Upper lobe of left lung (tissue), 6 donors: ENCODE measurements at regions not wholly inside any gene's neighbourhood (a gene's known extent, or its start where the extent isn't known, plus 50 kb on each side); places are given as distances from the start of the nearest gene placed in this dataset.
"Not testable (repeated sequence)": the region's sequence is repeated elsewhere in the genome, so short reads cannot be mapped to it uniquely, and the experiment has no call there.

Experiments used
- ATAC-seq, 2 donors: fragments of 200-7000 bp; cut with Tn5 transposase; one replicate each; pipeline ENCODE4 v1.9.1; 2022; ENCODE audit warnings: mild to moderate bottlenecking in 2 of 2, moderate library complexity in 2 of 2; ENCODE audit not compliant: low FRiP score in 2 of 2
- DNase-seq, 2 donors: peaks; one replicate each; pipeline ENCODE4 v3.0.0-alpha.2; 2019 to 2020
- H3K27ac ChIP-seq, 4 donors: fragments of 200-600 bp; sonication (generic); one replicate each; pipeline ENCODE4 v1.5.1; 2016 to 2019
- H3K27me3 ChIP-seq, 4 donors: fragments of 200-600 bp; sonication (generic); one replicate each; pipeline ENCODE4 v1.5.1; 2017 to 2019
- H3K36me3 ChIP-seq, 4 donors: fragments of 200-600 bp; sonication (generic); one replicate each; pipeline ENCODE4 v1.5.1; 2016 to 2019
- H3K4me1 ChIP-seq, 4 donors: fragments of 200-600 bp; sonication (generic); one replicate each; pipeline ENCODE4 v1.5.1; 2018 to 2019
- H3K4me3 ChIP-seq, 4 donors: fragments of 200-600 bp; sonication (generic); one replicate each; pipeline ENCODE4 v1.5.1; 2017 to 2019; ENCODE audit warnings: mild to moderate bottlenecking in 2 of 4, moderate library complexity in 1 of 4
- H3K9me3 ChIP-seq, 4 donors: fragments of 200-600 bp; sonication (generic); one replicate each; pipeline ENCODE4 v1.5.1; 2018 to 2019
- CTCF ChIP-seq, 6 experiments: fragments of 450-650 bp in 4 of 6; fragments of 200-600 bp in 2 of 6; sonication (generic) in 2 of 6; IDR thresholded peaks; one replicate each; pipeline ENCODE4 v1.5.1; 2016 to 2019; ENCODE audit warnings: antibody characterized with exemption in 6 of 6
- EP300 ChIP-seq, 4 donors: sonication (generic); formaldehyde crosslinking; IDR thresholded peaks; one replicate each; pipeline ENCODE4 v1.5.1; 2017; ENCODE audit warnings: antibody characterized with exemption in 4 of 4, control low read depth in 2 of 4
- POLR2A ChIP-seq, 4 donors: fragments of 450-650 bp; IDR thresholded peaks; one replicate each; pipeline ENCODE4 v1.5.1; 2016 to 2017; ENCODE audit warnings: antibody characterized with exemption in 4 of 4, mild to moderate bottlenecking in 2 of 4
- POLR2AphosphoS5 ChIP-seq, 2 donors: sonication (generic); formaldehyde crosslinking; IDR thresholded peaks; one replicate each; pipeline ENCODE4 v1.5.1; 2017; ENCODE audit warnings: antibody characterized with exemption in 2 of 2
- WGBS, 2 donors: methylation state at CpG; one replicate each; pipeline ENCODE4 v1.1.5; 2017 to 2018; 5-methylcytosine and 5-hydroxymethylcytosine counted together
- donor health status: DM: no; HTN: no; CAD: no; lungs with moderate emphysema.
- donor health status: DM: no; HTN: yes; CAD: no; lungs with severe emphysema.

GRCh38 chr11:24206030-24206429, 290.8 kb upstream of the LUZP2 start:
- H3K27me3 ChIP-seq = no peaks in the 10 kb centered on the region
- DNase-seq (no peak), ATAC-seq (no peak)
- H3K9me3 ChIP-seq = no peaks in the 10 kb centered on the region
- WGBS, 2 donors = 87 to 89% methylated on average over 2 of the region's 2 CpGs
- no peaks in the 10 kb centered on the region for H3K36me3 ChIP-seq
- H3K4me1 ChIP-seq = no peaks in the 10 kb centered on the region
- H3K27ac ChIP-seq = no peak overlapping the region
- TF ChIP-seq POLR2A (IDR thresholded peaks at IDR 0.05) (no peak), POLR2AphosphoS5 (IDR thresholded peaks at IDR 0.05) (no peak), EP300 (IDR thresholded peaks at IDR 0.05) (no peak), CTCF (IDR thresholded peaks at IDR 0.05) (no peak)
- no peak overlapping the region for H3K4me3 ChIP-seq

- TF ChIP-seq EP300 (IDR thresholded peaks at IDR 0.05) (no peak), CTCF (IDR thresholded peaks at IDR 0.05) (no peak), POLR2A (IDR thresholded peaks at IDR 0.05) (no peak), POLR2AphosphoS5 (IDR thresholded peaks at IDR 0.05) (no peak)
- 69 to 90% methylated on average over 1 of the region's 1 CpG for WGBS, 2 donors
- no peak for DNase-seq
Observed at GRCh38 chr11:24206511-24206910, 290.3 kb upstream of the LUZP2 start.

GRCh38 chr11:24216488-24216887, 280.4 kb upstream of the LUZP2 start:
- WGBS, 2 donors = 35 to 43% methylated on average over 1 of the region's 1 CpG
- DNase-seq = no peak
- no peaks in the 10 kb centered on the region for H3K4me1 ChIP-seq
- TF ChIP-seq POLR2A (IDR thresholded peaks at IDR 0.05) = no peak
- TF ChIP-seq POLR2AphosphoS5 (IDR thresholded peaks at IDR 0.05) = no peak
- TF ChIP-seq CTCF (IDR thresholded peaks at IDR 0.05) = no peak
- no peak for TF ChIP-seq EP300 (IDR thresholded peaks at IDR 0.05)
- H3K4me3 ChIP-seq = no peak overlapping the region
- ATAC-seq = no peak
- H3K36me3 ChIP-seq = no peaks in the 10 kb centered on the region
- H3K27me3 ChIP-seq = no peaks in the 10 kb centered on the region
- H3K27ac ChIP-seq = no peak overlapping the region
- no peaks in the 10 kb centered on the region for H3K9me3 ChIP-seq

More at GRCh38 chr11:24206511-24206910, 290.3 kb upstream of the LUZP2 start:
- H3K9me3 ChIP-seq = no peaks in the 10 kb centered on the region
- no peak overlapping the region for H3K27ac ChIP-seq
- no peaks in the 10 kb centered on the region for H3K4me1 ChIP-seq
- ATAC-seq = no peak
- no peaks in the 10 kb centered on the region for H3K27me3 ChIP-seq
- no peak overlapping the region for H3K4me3 ChIP-seq
- no peaks in the 10 kb centered on the region for H3K36me3 ChIP-seq

GRCh38 chr11:24217319-24217718, 279.5 kb upstream of the LUZP2 start:
- not testable (repeated sequence) for ATAC-seq
- WGBS, 2 donors = 87% methylated on average over 10 of the region's 11 CpGs; no CpG with 5 or more reads in 1 of the 2 donors

GRCh38 chr11:24225501-24225900, 271.4 kb upstream of the LUZP2 start:
- no peak for ATAC-seq
- Histone ChIP-seq H3K27me3 (no peaks in the 10 kb centered on the region), H3K27ac (no peak overlapping the region), H3K36me3 (no peaks in the 10 kb centered on the region), H3K4me3 (no peak overlapping the region), H3K4me1 (no peaks in the 10 kb centered on the region), H3K9me3 (no peaks in the 10 kb centered on the region)
- TF ChIP-seq EP300 (IDR thresholded peaks at IDR 0.05) (no peak), POLR2AphosphoS5 (IDR thresholded peaks at IDR 0.05) (no peak), CTCF (IDR thresholded peaks at IDR 0.05) (no peak), POLR2A (IDR thresholded peaks at IDR 0.05) (no peak)
- DNase-seq = no peak
- 47 to 55% methylated on average over 1 of the region's 1 CpG for WGBS, 2 donors

More at GRCh38 chr11:24217319-24217718, 279.5 kb upstream of the LUZP2 start:
- H3K27ac ChIP-seq, H3K4me3 ChIP-seq, H3K4me1 ChIP-seq, H3K36me3 ChIP-seq, H3K27me3 ChIP-seq, H3K9me3 ChIP-seq: not testable (repeated sequence)
- DNase-seq = peak in 1 of 2 donors; percentile 29
